ENCODE measurements at regions not wholly inside any gene's neighbourhood (a gene's known extent, or its start where the extent isn't known, plus 50 kb on each side); places are given as distances from the start of the nearest gene placed in this dataset.

- peaks cover 4 to 10% of the 10 kb centered on the region in 2 donors for H3K27me3 ChIP-seq (ENCODE audit: control insufficient read depth in 1 of 2, insufficient read depth in 2 of 2, low read length in 2 of 2)
- peak overlapping the region in 1 of 2 donors; percentile 55 for H3K27ac ChIP-seq (ENCODE audit: low read depth in 2 of 2, low read length in 1 of 2)
- H3K4me3 ChIP-seq (ENCODE audit: low read depth in 1 of 2, low read length in 2 of 2), result peak overlapping the region; percentile 33 to 42
- peaks cover 3 to 4% of the 10 kb centered on the region in 2 donors for H3K4me1 ChIP-seq (ENCODE audit: control insufficient read depth in 2 of 2, insufficient read depth in 2 of 2, low read length in 1 of 2)
- no peaks in the 10 kb centered on the region for H3K36me3 ChIP-seq (ENCODE audit: control insufficient read depth in 2 of 2, insufficient read depth in 2 of 2, low read length in 1 of 2)
- peaks cover 0 to 5% of the 10 kb centered on the region in 2 donors for H3K9me3 ChIP-seq (ENCODE audit: control insufficient read depth in 2 of 2, insufficient read depth in 1 of 2, low read depth in 1 of 2, low read length in 1 of 2)
- 10 to 11% methylated on average over 58 of the region's 58 CpGs for WGBS, 2 donors
These were observed 328.2 kb downstream of the SH3GL2 start for GRCh38 chr9:17906841-17907778.

GRCh38 chr9:17907779-17908508 is 329.1 kb downstream of the SH3GL2 start:
- Histone ChIP-seq H3K4me1 (ENCODE audit: control insufficient read depth in 2 of 2, insufficient read depth in 2 of 2, low read length in 1 of 2) (peaks cover 3 to 4% of the 10 kb centered on the region in 2 donors), H3K36me3 (ENCODE audit: control insufficient read depth in 2 of 2, insufficient read depth in 2 of 2, low read length in 1 of 2) (no peaks in the 10 kb centered on the region), H3K4me3 (ENCODE audit: low read depth in 1 of 2, low read length in 2 of 2) (no peak overlapping the region), H3K9me3 (ENCODE audit: control insufficient read depth in 2 of 2, insufficient read depth in 1 of 2, low read depth in 1 of 2, low read length in 1 of 2) (peaks cover 0 to 5% of the 10 kb centered on the region in 2 donors), H3K27me3 (ENCODE audit: control insufficient read depth in 1 of 2, insufficient read depth in 2 of 2, low read length in 2 of 2) (peaks cover 4 to 10% of the 10 kb centered on the region in 2 donors), H3K27ac (ENCODE audit: low read depth in 2 of 2, low read length in 1 of 2) (no peak overlapping the region)
- 65 to 69% methylated on average over 13 of the region's 13 CpGs for WGBS, 2 donors

DNA sequence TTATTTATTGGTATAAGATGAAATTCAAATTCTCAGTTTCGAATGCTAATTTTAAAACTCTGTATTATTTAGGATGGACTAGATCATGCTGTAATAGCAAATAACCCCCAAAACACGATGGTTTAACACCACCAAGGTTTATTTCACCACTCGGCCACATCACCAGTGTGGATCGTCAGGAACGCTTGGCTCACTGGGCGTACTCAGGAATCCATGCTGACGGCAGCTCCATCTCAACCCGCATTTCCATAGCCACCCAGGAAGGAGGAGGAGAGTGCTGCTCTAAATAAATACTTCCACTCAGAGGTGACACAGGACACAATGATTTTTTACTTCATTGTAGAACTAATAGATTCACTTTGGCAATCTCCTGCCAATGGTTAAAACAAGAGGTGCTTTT is 347.4 kb downstream of the SH3GL2 start:
- H3K4me3 ChIP-seq (ENCODE audit: low read depth in 1 of 2, low read length in 2 of 2), result no peak overlapping the region
- 84 to 87% methylated on average over 8 of the region's 8 CpGs for WGBS, 2 donors

DNA sequence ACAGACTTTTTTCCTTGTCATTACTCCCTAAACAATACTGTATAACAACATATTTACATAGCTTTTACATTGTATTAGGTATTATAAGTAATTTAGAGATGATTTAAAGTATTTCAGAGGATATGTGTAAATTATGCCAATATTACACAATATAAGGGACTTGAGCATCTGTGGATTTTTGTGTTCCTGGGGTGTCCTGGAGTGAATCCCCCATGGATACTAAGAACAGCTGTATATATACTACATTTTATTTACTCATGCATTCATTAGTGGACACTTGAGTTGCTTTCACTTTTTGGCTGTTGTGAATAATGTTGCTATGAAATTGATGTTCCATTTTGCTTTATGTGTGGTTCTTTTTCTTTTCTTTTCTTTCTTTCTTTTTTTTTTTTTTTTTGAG is 348.8 kb downstream of the SH3GL2 start:
- Histone ChIP-seq H3K36me3 (ENCODE audit: control insufficient read depth in 2 of 2, insufficient read depth in 2 of 2, low read length in 1 of 2) (no peaks in the 10 kb centered on the region), H3K27ac (ENCODE audit: low read depth in 2 of 2, low read length in 1 of 2) (no peak overlapping the region), H3K4me1 (ENCODE audit: control insufficient read depth in 2 of 2, insufficient read depth in 2 of 2, low read length in 1 of 2) (no peaks in the 10 kb centered on the region), H3K4me3 (ENCODE audit: low read depth in 1 of 2, low read length in 2 of 2) (no peak overlapping the region), H3K9me3 (ENCODE audit: control insufficient read depth in 2 of 2, insufficient read depth in 1 of 2, low read depth in 1 of 2, low read length in 1 of 2) (no peaks in the 10 kb centered on the region), H3K27me3 (ENCODE audit: control insufficient read depth in 1 of 2, insufficient read depth in 2 of 2, low read length in 2 of 2) (no peaks in the 10 kb centered on the region)

More for the DNA sequence above, 347.4 kb downstream of the SH3GL2 start:
- no peaks in the 10 kb centered on the region for H3K36me3 ChIP-seq (ENCODE audit: control insufficient read depth in 2 of 2, insufficient read depth in 2 of 2, low read length in 1 of 2)
- no peaks in the 10 kb centered on the region for H3K27me3 ChIP-seq (ENCODE audit: control insufficient read depth in 1 of 2, insufficient read depth in 2 of 2, low read length in 2 of 2)
- no peaks in the 10 kb centered on the region for H3K9me3 ChIP-seq (ENCODE audit: control insufficient read depth in 2 of 2, insufficient read depth in 1 of 2, low read depth in 1 of 2, low read length in 1 of 2)
- no peaks in the 10 kb centered on the region for H3K4me1 ChIP-seq (ENCODE audit: control insufficient read depth in 2 of 2, insufficient read depth in 2 of 2, low read length in 1 of 2)
- H3K27ac ChIP-seq (ENCODE audit: low read depth in 2 of 2, low read length in 1 of 2), result no peak overlapping the region

DNA sequence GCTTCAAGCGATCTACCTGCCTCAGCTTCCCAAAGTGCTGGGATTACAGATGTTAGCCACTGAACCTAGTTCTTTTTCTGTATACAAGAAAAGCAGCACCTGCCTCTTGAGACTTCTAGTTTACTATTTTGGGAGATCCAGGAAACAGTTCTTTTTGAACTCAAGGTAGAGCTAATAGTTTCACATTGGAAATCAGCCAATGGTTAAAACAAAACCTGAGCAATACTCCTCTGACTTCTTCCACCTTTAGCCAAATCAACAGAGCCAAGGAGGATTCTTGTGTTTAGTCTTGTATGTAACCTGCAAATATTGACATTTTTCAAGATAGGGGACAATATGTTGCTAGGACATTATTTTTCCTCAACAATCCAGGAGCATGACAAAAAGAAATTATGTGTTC is 349.4 kb downstream of the SH3GL2 start:
- H3K36me3 ChIP-seq (ENCODE audit: control insufficient read depth in 2 of 2, insufficient read depth in 2 of 2, low read length in 1 of 2), result no peaks in the 10 kb centered on the region
- H3K27ac ChIP-seq (ENCODE audit: low read depth in 2 of 2, low read length in 1 of 2), result no peak overlapping the region
- 77 to 85% methylated on average over 1 of the region's 1 CpG for WGBS, 2 donors
- no peaks in the 10 kb centered on the region for H3K27me3 ChIP-seq (ENCODE audit: control insufficient read depth in 1 of 2, insufficient read depth in 2 of 2, low read length in 2 of 2)
- H3K4me1 ChIP-seq (ENCODE audit: control insufficient read depth in 2 of 2, insufficient read depth in 2 of 2, low read length in 1 of 2), result no peaks in the 10 kb centered on the region
- no peaks in the 10 kb centered on the region for H3K9me3 ChIP-seq (ENCODE audit: control insufficient read depth in 2 of 2, insufficient read depth in 1 of 2, low read depth in 1 of 2, low read length in 1 of 2)
- no peak overlapping the region for H3K4me3 ChIP-seq (ENCODE audit: low read depth in 1 of 2, low read length in 2 of 2)

DNA sequence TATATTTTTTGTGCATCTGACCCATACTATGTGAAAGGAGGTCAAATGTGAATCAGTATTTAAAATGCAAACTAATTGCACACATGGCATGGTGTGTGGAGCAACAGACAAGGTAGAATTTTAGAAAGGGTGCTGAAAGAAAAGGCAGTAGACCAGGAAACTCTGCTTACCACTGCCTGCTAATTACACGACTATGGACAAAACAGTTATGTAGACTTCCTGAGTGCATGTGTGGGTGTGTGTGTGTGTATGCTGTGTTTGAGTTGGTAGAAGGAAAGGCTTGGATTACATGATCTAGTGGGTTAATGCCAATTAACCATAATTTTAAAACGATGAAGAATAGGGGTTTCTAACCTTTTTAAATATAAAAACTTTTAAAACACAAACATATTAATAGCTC is 349.9 kb downstream of the SH3GL2 start:
- Histone ChIP-seq H3K27ac (ENCODE audit: low read depth in 2 of 2, low read length in 1 of 2) (no peak overlapping the region), H3K9me3 (ENCODE audit: control insufficient read depth in 2 of 2, insufficient read depth in 1 of 2, low read depth in 1 of 2, low read length in 1 of 2) (no peaks in the 10 kb centered on the region), H3K27me3 (ENCODE audit: control insufficient read depth in 1 of 2, insufficient read depth in 2 of 2, low read length in 2 of 2) (no peaks in the 10 kb centered on the region), H3K36me3 (ENCODE audit: control insufficient read depth in 2 of 2, insufficient read depth in 2 of 2, low read length in 1 of 2) (no peaks in the 10 kb centered on the region), H3K4me1 (ENCODE audit: control insufficient read depth in 2 of 2, insufficient read depth in 2 of 2, low read length in 1 of 2) (no peaks in the 10 kb centered on the region), H3K4me3 (ENCODE audit: low read depth in 1 of 2, low read length in 2 of 2) (no peak overlapping the region)
- WGBS, 2 donors, result 55 to 58% methylated on average over 2 of the region's 2 CpGs

GRCh38 chr9:17929506-17929905 is 350.6 kb downstream of the SH3GL2 start:
- Histone ChIP-seq H3K27ac (ENCODE audit: low read depth in 2 of 2, low read length in 1 of 2) (no peak overlapping the region), H3K9me3 (ENCODE audit: control insufficient read depth in 2 of 2, insufficient read depth in 1 of 2, low read depth in 1 of 2, low read length in 1 of 2) (no peaks in the 10 kb centered on the region), H3K4me3 (ENCODE audit: low read depth in 1 of 2, low read length in 2 of 2) (no peak overlapping the region), H3K27me3 (ENCODE audit: control insufficient read depth in 1 of 2, insufficient read depth in 2 of 2, low read length in 2 of 2) (no peaks in the 10 kb centered on the region), H3K4me1 (ENCODE audit: control insufficient read depth in 2 of 2, insufficient read depth in 2 of 2, low read length in 1 of 2) (no peaks in the 10 kb centered on the region), H3K36me3 (ENCODE audit: control insufficient read depth in 2 of 2, insufficient read depth in 2 of 2, low read length in 1 of 2) (no peaks in the 10 kb centered on the region)
- 72 to 75% methylated on average over 2 of the region's 2 CpGs for WGBS, 2 donors

- WGBS, 2 donors, result 62 to 66% methylated on average over 5 of the region's 5 CpGs
- H3K36me3 ChIP-seq (ENCODE audit: control insufficient read depth in 2 of 2, insufficient read depth in 2 of 2, low read length in 1 of 2), result no peaks in the 10 kb centered on the region
- H3K27ac ChIP-seq (ENCODE audit: low read depth in 2 of 2, low read length in 1 of 2), result no peak overlapping the region
- H3K4me1 ChIP-seq (ENCODE audit: control insufficient read depth in 2 of 2, insufficient read depth in 2 of 2, low read length in 1 of 2), result no peaks in the 10 kb centered on the region
- H3K9me3 ChIP-seq (ENCODE audit: control insufficient read depth in 2 of 2, insufficient read depth in 1 of 2, low read depth in 1 of 2, low read length in 1 of 2), result no peaks in the 10 kb centered on the region
- no peaks in the 10 kb centered on the region for H3K27me3 ChIP-seq (ENCODE audit: control insufficient read depth in 1 of 2, insufficient read depth in 2 of 2, low read length in 2 of 2)
- no peak overlapping the region for H3K4me3 ChIP-seq (ENCODE audit: low read depth in 1 of 2, low read length in 2 of 2)
These were observed 351.2 kb downstream of the SH3GL2 start for GRCh38 chr9:17930071-17930470.

GRCh38 chr9:17936365-17936764 is 357.5 kb downstream of the SH3GL2 start:
- H3K4me3 ChIP-seq (ENCODE audit: low read depth in 1 of 2, low read length in 2 of 2), result no peak overlapping the region
- H3K27me3 ChIP-seq (ENCODE audit: control insufficient read depth in 1 of 2, insufficient read depth in 2 of 2, low read length in 2 of 2), result no peaks in the 10 kb centered on the region
- no peak overlapping the region for H3K27ac ChIP-seq (ENCODE audit: low read depth in 2 of 2, low read length in 1 of 2)
- no peaks in the 10 kb centered on the region for H3K9me3 ChIP-seq (ENCODE audit: control insufficient read depth in 2 of 2, insufficient read depth in 1 of 2, low read depth in 1 of 2, low read length in 1 of 2)
- WGBS, 2 donors, result 82 to 84% methylated on average over 7 of the region's 7 CpGs
- H3K4me1 ChIP-seq (ENCODE audit: control insufficient read depth in 2 of 2, insufficient read depth in 2 of 2, low read length in 1 of 2), result no peaks in the 10 kb centered on the region
- no peaks in the 10 kb centered on the region for H3K36me3 ChIP-seq (ENCODE audit: control insufficient read depth in 2 of 2, insufficient read depth in 2 of 2, low read length in 1 of 2)

Measured in esophagus (tissue), 2 donors.